ENCODE measurements at regions not wholly inside any gene's neighbourhood (a gene's known extent, or its start where the extent isn't known, plus 50 kb on each side); places are given as distances from the start of the nearest gene placed in this dataset.
"Not testable (repeated sequence)": the region's sequence is repeated elsewhere in the genome, so short reads cannot be mapped to it uniquely, and the experiment has no call there.

- no peak for DNase-seq (ENCODE audit: low read depth)
Measured at GRCh38 chr5:92629000-92629399, 952.0 kb downstream of the NR2F1-AS1 start.

GRCh38 chr5:92627186-92627585 lies 953.8 kb downstream of the NR2F1-AS1 start:
- no peak for DNase-seq (ENCODE audit: low read depth)

- DNase-seq (ENCODE audit: low read depth) = no peak
Measured at GRCh38 chr5:92616085-92616484, 964.9 kb downstream of the NR2F1-AS1 start.

DNA sequence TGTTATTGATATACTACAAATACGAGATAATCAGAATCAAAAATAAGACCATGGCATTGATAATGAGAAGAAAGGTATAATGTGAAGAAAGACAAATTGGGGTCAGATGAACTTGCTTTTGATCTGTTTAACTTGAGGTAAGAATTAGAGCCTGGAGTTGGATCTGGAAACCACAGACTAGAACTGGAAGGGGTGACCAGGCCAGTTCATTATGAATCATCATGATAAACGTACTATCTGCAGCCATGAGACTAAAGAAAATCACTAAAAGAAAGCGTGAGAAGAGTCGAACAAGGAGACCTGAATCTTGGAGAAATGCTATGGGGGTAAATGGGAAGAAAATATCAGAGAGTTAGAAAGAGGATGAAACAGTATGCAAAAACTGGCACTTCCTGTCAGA lies 967.5 kb downstream of the NR2F1-AS1 start:
- DNase-seq (ENCODE audit: low read depth) = no peak

DNA sequence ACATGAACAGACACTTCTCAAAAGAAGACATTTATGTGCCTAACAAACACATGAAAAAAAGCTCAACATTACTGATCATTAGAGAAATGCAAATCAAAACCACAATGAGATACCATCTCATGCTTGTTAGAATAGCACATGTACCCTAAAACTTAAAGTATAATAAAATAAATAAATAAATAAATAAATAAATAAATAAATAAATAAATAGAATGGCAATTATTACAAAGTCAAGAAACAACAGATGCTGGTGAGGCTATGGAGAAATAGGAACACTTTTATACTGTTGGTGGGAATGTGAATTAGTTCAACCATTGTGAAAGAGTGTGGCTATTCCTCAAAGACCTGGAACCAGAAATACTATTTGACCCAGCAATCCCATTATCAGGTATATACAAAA lies 970.6 kb downstream of the NR2F1-AS1 start:
- not testable (repeated sequence) for DNase-seq (ENCODE audit: low read depth)

DNA sequence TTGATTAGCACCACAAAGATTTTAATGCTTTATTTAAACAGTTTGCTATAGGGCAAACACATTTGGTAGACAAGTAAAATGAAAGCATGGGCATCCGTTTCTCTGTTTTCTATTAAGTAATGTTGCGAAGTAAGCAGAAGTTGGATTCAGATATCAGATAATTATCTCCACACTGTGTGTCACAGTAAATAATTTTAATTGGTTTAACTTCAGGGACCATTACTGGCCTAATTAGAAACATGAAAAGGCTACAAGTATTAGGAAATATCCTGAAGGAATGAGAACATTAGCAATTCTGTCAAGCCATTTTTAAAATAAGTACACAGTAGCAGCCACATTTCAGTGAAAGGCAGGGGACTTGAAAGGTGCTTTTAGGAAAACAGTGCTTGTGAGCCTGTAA lies 975.4 kb downstream of the NR2F1-AS1 start:
- no peak for DNase-seq (ENCODE audit: low read depth)

DNA sequence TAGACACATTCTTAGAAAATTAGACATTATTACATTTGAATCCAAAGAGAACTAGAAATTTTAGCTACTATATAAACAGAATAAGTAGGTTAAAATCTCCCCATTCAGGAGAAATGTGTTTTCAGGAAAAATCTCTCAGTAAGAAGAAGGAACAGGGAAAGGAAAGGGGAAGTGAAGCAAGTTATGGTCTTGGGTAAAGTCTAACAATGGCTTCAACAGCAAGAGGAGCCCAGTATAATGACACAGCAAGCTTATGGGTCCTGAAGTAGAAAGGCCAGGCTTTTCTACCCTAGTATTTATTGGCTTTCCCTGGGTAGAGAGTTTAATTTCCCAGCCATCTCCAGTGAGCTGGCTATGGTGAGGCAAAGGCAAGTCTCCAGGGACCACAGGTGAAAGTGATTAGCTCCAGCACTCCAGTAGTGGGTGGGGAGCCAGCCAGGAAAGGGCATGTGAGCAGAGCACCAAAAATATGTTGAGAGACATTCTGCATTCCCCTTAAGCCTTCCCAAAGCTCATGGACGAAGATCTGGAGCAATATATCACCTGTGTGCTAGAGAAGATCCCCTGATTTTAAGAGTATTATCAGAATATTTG lies 981.7 kb downstream of the NR2F1-AS1 start:
- DNase-seq (ENCODE audit: low read depth) = no peak

GRCh38 chr5:92594031-92594430 lies 987.0 kb downstream of the NR2F1-AS1 start:
- no peak for DNase-seq (ENCODE audit: low read depth)

GRCh38 chr5:92588876-92589275 lies 992.1 kb downstream of the NR2F1-AS1 start:
- no peak for DNase-seq (ENCODE audit: low read depth)

DNA sequence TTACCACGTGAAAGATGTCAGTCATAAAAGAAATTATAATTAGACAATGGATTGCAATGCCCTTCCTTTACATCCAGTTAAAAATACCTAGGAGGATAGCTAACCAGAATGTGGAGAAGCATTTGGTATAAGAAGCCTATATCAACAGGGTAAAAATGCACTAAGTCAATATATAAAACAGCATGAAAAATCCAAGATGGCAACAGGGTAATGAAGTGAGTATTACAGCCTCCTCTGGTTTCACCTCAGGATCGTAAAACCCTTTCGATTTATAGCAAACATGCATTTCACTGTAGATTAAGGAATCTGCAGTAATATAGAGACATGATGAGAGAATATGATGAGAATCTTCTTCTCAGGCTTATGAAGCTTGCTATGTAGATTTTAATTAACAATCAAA lies 999.3 kb downstream of the NR2F1-AS1 start:
- DNase-seq (ENCODE audit: low read depth) = no peak

DNA sequence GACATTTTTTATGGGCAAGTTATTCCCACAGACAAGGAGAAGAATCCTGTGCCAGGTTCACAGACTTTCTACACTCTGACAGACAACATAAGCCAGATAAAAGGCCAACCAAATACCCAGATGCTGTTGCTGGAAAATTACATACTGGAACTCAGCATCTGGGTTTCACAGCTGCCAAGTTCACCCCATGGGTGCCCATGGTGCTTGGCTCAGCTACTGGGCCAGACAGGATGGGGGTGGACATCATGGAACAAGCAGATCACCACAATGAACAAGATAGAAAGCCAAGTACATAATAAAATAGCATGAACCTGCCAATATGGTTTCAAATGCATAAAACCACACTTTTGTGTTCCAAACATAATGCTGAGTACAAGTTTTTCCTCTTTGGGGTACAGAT lies 999.8 kb downstream of the NR2F1-AS1 start:
- DNase-seq (ENCODE audit: low read depth) = no peak

DNA sequence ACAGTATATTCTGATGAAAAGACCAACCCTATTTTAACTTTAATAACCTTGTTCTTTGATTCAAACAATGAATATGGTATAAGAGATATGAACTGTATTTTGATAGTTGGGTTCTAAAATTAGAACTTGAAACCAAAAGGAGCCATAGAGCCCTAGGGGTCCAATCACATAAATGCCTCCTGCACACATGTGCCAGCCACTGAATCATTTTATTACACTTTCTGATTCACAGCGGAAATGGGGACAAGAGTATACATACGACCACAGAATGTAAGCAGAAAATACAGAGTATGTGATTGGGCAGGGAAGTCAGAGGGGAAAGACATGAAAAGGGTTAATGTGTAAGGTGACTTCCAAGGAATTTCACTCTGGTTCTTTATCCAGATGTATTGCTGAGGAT lies 1000.2 kb downstream of the NR2F1-AS1 start:
- no peak for DNase-seq (ENCODE audit: low read depth)

GRCh38 chr5:92574023-92574422 lies 1007.0 kb downstream of the NR2F1-AS1 start:
- DNase-seq (ENCODE audit: low read depth) = no peak

- DNase-seq (ENCODE audit: low read depth) = no peak
Measured at GRCh38 chr5:92568522-92568921, 1012.5 kb downstream of the NR2F1-AS1 start.

GRCh38 chr5:92567831-92568450 lies 1013.1 kb downstream of the NR2F1-AS1 start:
- DNase-seq (ENCODE audit: low read depth) = no peak

DNA sequence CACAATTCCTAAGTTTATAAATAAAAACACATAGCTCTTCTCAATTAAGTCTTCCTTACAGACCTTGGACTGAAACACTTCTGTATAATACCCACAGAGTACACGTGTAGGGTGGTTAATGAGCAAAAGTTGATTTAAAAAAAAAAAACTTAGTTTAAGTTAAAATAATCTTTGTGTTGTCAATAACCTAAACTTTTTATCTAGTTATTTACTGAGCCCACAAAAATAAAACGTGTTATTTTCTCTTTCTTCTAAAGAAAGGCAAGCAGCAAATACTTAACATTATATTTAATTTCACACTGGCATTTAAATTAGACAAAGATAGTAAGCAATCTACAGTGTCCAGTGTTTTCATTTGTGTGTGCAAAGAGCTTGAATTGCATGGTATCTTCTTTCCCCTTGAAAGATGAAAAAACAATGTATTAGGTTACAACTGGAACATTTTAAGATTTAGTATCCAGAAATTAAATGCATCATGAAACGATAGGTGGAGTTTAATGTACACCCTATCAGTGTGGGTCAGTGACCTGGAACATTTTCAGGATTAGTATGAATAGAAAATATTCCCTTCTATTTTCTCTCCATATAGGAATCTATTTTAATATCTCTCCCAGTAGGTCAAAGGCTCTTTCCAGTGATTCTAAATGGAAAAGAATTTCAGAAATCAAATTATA lies 1014.8 kb downstream of the NR2F1-AS1 start:
- DNase-seq (ENCODE audit: low read depth) = no peak

GRCh38 chr5:92565673-92566072 lies 1015.3 kb downstream of the NR2F1-AS1 start:
- no peak for DNase-seq (ENCODE audit: low read depth)

GRCh38 chr5:92562065-92562464 lies 1019.0 kb downstream of the NR2F1-AS1 start:
- DNase-seq (ENCODE audit: low read depth) = no peak

GRCh38 chr5:92561411-92561959 lies 1019.5 kb downstream of the NR2F1-AS1 start:
- no peak for DNase-seq (ENCODE audit: low read depth)

DNA sequence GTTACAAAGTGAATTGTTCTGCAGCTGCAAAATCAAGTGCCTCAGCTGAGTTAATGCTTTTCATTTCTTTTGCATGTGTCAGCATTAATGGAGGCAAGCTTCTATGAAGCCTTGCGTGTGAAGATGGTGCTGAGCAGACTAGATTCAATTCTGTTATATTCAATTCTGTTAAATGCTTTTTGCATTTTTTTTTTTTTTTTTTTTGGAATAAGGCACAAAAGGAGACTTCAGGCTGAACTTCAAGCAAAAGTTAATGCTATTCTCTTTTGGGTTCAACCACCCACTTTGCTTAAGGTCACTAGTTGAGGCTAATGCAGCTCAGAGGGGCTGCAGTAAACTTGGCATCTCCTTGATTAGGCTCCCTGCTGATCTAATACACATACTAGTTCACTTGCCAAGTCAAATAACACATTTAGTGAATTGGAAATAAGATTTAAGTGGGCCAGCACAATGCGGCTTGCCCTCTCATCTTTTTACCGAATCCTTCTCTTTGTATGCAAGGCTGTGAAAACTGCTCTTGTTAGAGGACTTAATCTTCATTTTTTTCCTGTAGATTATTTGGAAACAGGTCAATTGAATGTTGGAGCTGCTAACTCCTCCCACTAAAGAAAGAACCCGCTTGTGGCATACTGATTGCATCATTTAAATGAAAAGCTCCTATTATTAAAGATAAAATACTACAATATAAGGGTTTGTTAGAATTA lies 1020.2 kb downstream of the NR2F1-AS1 start:
- DNase-seq (ENCODE audit: low read depth) = no peak

- DNase-seq (ENCODE audit: low read depth) = no peak
Measured at GRCh38 chr5:92559781-92560180, 1021.2 kb downstream of the NR2F1-AS1 start.

DNA sequence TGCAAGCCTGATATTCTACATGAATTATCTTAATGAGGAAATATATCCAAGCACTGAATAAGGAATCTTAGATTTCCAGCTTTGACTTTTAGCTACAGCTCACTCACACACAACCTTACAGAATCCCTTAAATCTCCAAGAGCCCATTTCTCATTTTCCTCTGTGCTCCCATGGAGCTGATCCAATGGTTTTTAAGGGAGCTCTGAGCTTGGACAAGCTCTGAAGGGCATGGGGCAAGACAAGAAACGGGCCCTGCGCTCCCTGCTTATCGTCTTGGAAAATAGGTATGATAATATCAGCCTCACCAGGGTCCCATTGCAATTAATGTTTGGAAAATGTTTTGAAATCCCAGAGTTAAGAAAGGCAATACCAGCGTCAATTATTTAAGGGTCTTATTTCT lies 1021.7 kb downstream of the NR2F1-AS1 start:
- no peak for DNase-seq (ENCODE audit: low read depth)

DNA sequence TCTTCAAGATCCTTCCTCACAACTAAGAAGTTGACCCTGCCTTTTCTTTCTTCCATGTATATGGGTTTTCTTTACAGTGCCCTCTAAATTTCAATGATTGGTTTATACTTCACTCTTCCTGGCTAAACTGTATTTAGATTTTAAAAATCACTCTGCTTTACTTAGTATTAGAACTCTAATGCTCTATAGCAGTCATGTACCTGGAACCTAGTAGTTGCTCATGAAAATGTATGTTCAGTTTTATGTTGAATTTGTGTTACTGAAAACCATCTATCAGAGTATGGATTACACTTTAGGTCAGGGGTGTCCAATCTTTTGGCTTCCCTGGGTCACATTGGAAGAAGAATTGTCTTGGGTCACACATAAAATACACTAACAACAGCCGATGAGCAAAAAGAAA lies 1024.3 kb downstream of the NR2F1-AS1 start:
- DNase-seq (ENCODE audit: low read depth) = no peak
